DMS53 treated with DMSO at 0.1 percent for 48 hours (cell line): ENCODE measurements at regions not wholly inside any gene's neighbourhood (a gene's known extent, or its start where the extent isn't known, plus 50 kb on each side); places are given as distances from the start of the nearest gene placed in this dataset.

ENCODE experiments used
- DNase-seq: peaks from one replicate; lab custom pipeline; 2025; ENCODE audit not compliant: unreplicated experiment; lab: John Stamatoyannopoulos, UW

GRCh38 chr13:77383097-77383496 is 56.2 kb upstream of the MYCBP2 start:
- no peak for DNase-seq

- DNase-seq: no peak
Observed at GRCh38 chr13:77381059-77381458, 54.2 kb upstream of the MYCBP2 start.

GRCh38 chr13:77379508-77379907 is 52.6 kb upstream of the MYCBP2 start:
- DNase-seq: no peak

GRCh38 chr13:77378662-77379061 is 51.8 kb upstream of the MYCBP2 start:
- DNase-seq: no peak

- no peak for DNase-seq
Observed at GRCh38 chr13:77377016-77377415, 50.1 kb upstream of the MYCBP2 start.
